Embryonic facial prominence (tissue), 1 donor: ENCODE measurements at regions not wholly inside any gene's neighbourhood (a gene's known extent, or its start where the extent isn't known, plus 50 kb on each side); places are given as distances from the start of the nearest gene placed in this dataset.
"Not testable (repeated sequence)": the region's sequence is repeated elsewhere in the genome, so short reads cannot be mapped to it uniquely, and the experiment has no call there.

Source experiments
- DNase-seq: peaks from one replicate; pipeline ENCODE4 v3.0.0-alpha.2; 2016; ENCODE audit errors: extremely low spot score

GRCh38 chr12:75944097-75944904 is 87.3 kb downstream of the PHLDA1 start:
- no peak for DNase-seq

GRCh38 chr12:75943730-75944096 is 87.9 kb downstream of the PHLDA1 start:
- no peak for DNase-seq

GRCh38 chr12:75941661-75942060 is 89.9 kb downstream of the PHLDA1 start:
- not testable (repeated sequence) for DNase-seq

GRCh38 chr12:75939016-75939642 is 92.4 kb downstream of the PHLDA1 start:
- DNase-seq: no peak

GRCh38 chr12:75938189-75938588 is 93.4 kb downstream of the PHLDA1 start:
- DNase-seq: no peak

- DNase-seq: no peak
Observed at GRCh38 chr12:75937486-75937885, 94.1 kb downstream of the PHLDA1 start.

- DNase-seq: no peak
Observed at GRCh38 chr12:75936515-75937440, 94.8 kb downstream of the PHLDA1 start.

GRCh38 chr12:75935539-75936242 is 95.9 kb downstream of the PHLDA1 start:
- no peak for DNase-seq

GRCh38 chr12:75933101-75933500 is 98.5 kb downstream of the PHLDA1 start:
- DNase-seq: no peak

- no peak for DNase-seq
Observed at GRCh38 chr12:75932241-75932640, 99.3 kb downstream of the PHLDA1 start.

- DNase-seq: no peak
Observed at GRCh38 chr12:75923964-75924666, 107.5 kb downstream of the PHLDA1 start.

- no peak for DNase-seq
Observed at GRCh38 chr12:75922944-75923642, 108.5 kb downstream of the PHLDA1 start.

GRCh38 chr12:75921622-75922289 is 109.8 kb downstream of the PHLDA1 start:
- DNase-seq: no peak

GRCh38 chr12:75917715-75918114 is 113.9 kb downstream of the PHLDA1 start:
- no peak for DNase-seq

GRCh38 chr12:75917083-75917482 is 114.5 kb downstream of the PHLDA1 start:
- DNase-seq: no peak

- DNase-seq: no peak
Observed at GRCh38 chr12:75913502-75914351, 117.8 kb downstream of the PHLDA1 start.

GRCh38 chr12:75909714-75910656 is 121.6 kb downstream of the PHLDA1 start:
- DNase-seq: no peak
